K562 (cell line): ENCODE measurements at regions not wholly inside any gene's neighbourhood (a gene's known extent, or its start where the extent isn't known, plus 50 kb on each side); places are given as distances from the start of the nearest gene placed in this dataset.

Experiments
- ATAC-seq: fragments of 200-7000 bp; cut with Tn5 transposase; 3 replicates; pipeline ENCODE4 v1.9.1; 2020; ENCODE audit warnings: moderate library complexity
- BruUV-seq: library from RNA; stranded (reverse); fragments of 400-500 nt; replicated peaks from 2 replicates; lab custom pipeline; 2021; lab: Mats Ljungman, UMichigan
- CTCF ChIA-PET: fragments of 300-600 bp; formaldehyde crosslinking; extraction: SDS; loops from one replicate; lab custom pipeline; 2021; ENCODE audit warnings: low intra/inter-chr PET ratio; lab: Yijun Ruan, JAX
- POLR2A ChIA-PET: fragments of 300-600, 350-650 bp; sonication (Branson Sonifier 250); formaldehyde crosslinking; extraction: SDS; loops from one replicate; lab custom pipeline; 2021; ENCODE audit warnings: antibody characterized with exemption, inconsistent platforms; lab: Yijun Ruan, JAX
- DNase-seq, 4 experiments: peaks; one replicate each; pipeline versions ENCODE4 v3.0.0 to v3.0.0-alpha.2; 2011 to 2018; ENCODE audit warnings: low spot score in 3 of 4, mixed read lengths in 3 of 4; ENCODE audit errors: extremely low read depth in 1 of 4
- FAIRE-seq: peaks from 2 replicates; lab custom pipeline; 2011; peaks lifted over from hg19 to GRCh38; lab: Jason Lieb, UNC
- H2AFZ ChIP-seq: 2 replicates; pipeline ENCODE4 v1.6.0; 2011; ENCODE audit warnings: low read depth, low read length, control low read depth, inconsistent platforms
- H3K27ac ChIP-seq: fragments of 200-600 bp; 3 replicates; pipeline ENCODE4 v1.8.0; 2011; ENCODE audit warnings: low read depth, mild to moderate bottlenecking, control low read depth, inconsistent platforms, low read length, moderate library complexity, mixed read lengths; ENCODE audit errors: extremely low read depth
- H3K27me3 ChIP-seq, 2 experiments: fragments of 300-600 bp in 1 of 2; 2 replicates in 1 of 2; 3 replicates in 1 of 2; pipeline versions ENCODE4 v1.6.0 to v1.8.0; 2011; ENCODE audit warnings: inconsistent platforms in 2 of 2, low read length in 2 of 2, mild to moderate bottlenecking in 1 of 2, mixed read lengths in 1 of 2, moderate library complexity in 1 of 2; ENCODE audit not compliant: control insufficient read depth in 2 of 2, insufficient read depth in 2 of 2
- H3K36me3 ChIP-seq: fragments of 300-600 bp; 3 replicates; pipeline ENCODE4 v1.8.0; 2011; ENCODE audit warnings: mild to moderate bottlenecking, low read length, inconsistent platforms; ENCODE audit not compliant: control insufficient read depth, insufficient read depth
- H3K4me1 ChIP-seq, 2 experiments: fragments of 200-600 bp in 1 of 2; replicated peaks in 1 of 2; 2 replicates in 1 of 2; 3 replicates in 1 of 2; pipeline versions ENCODE4 v1.5.1 to v1.8.0; 2011; ENCODE audit warnings: inconsistent platforms in 2 of 2, low read length in 2 of 2, mild to moderate bottlenecking in 1 of 2, mixed read lengths in 1 of 2, moderate library complexity in 1 of 2; ENCODE audit not compliant: control insufficient read depth in 2 of 2, insufficient read depth in 2 of 2
- H3K4me2 ChIP-seq: 2 replicates; pipeline ENCODE4 v1.6.1; 2011; ENCODE audit warnings: low read length, control low read depth, inconsistent platforms, mixed read lengths; ENCODE audit not compliant: insufficient read depth
- H3K4me3 ChIP-seq: fragments of 200-600 bp; sonication (generic), shearing (Covaris generic); 2 replicates; pipeline ENCODE4 v1.5.1; 2016; ENCODE audit warnings: control low read depth, inconsistent platforms
- H3K79me2 ChIP-seq: fragments of 200-600 bp; 3 replicates; pipeline ENCODE4 v1.8.0; 2011; ENCODE audit warnings: low read length, inconsistent platforms; ENCODE audit not compliant: control insufficient read depth, insufficient read depth
- H3K9ac ChIP-seq, 2 experiments: 2 replicates each; pipeline versions ENCODE4 v1.6.0 to v1.6.1; 2011; ENCODE audit warnings: low read depth in 2 of 2, low read length in 2 of 2, control low read depth in 1 of 2, inconsistent platforms in 1 of 2, mild to moderate bottlenecking in 1 of 2, mixed read lengths in 1 of 2; ENCODE audit not compliant: insufficient read depth in 1 of 2
- H3K9me1 ChIP-seq: one replicate; pipeline ENCODE4 v1.6.0; 2011; ENCODE audit warnings: inconsistent platforms, mild to moderate bottlenecking, low read length, moderate library complexity; ENCODE audit not compliant: control insufficient read depth, insufficient read depth
- H3K9me3 ChIP-seq: replicated peaks from 2 replicates; pipeline ENCODE4 v1.5.1; 2011; ENCODE audit warnings: low read depth, low read length, inconsistent platforms; ENCODE audit not compliant: control insufficient read depth, insufficient read depth
- H4K20me1 ChIP-seq: replicated peaks from 2 replicates; pipeline ENCODE4 v1.6.1; 2011; ENCODE audit warnings: low read length, inconsistent platforms, mixed read lengths; ENCODE audit not compliant: control insufficient read depth, insufficient read depth
- FUS ChIP-seq: fragments of 200-400 bp; formaldehyde crosslinking; optimal IDR thresholded peaks from 2 replicates; pipeline ENCODE3; 2017; ENCODE audit warnings: low read depth, low read length
- GATAD2B ChIP-seq: fragments of 450-650 bp; IDR thresholded peaks from 2 replicates; pipeline ENCODE4 v1.6.1; 2017; ENCODE audit warnings: mild to moderate bottlenecking, borderline replicate concordance
- MYC ChIP-seq, 2 experiments: fragments of 250-450 bp in 1 of 2; sonication (Bioruptor Pico) in 1 of 2; IDR thresholded peaks; 2 replicates each; pipeline versions ENCODE4 v1.5.1 to v1.6.1; 2012 to 2021; ENCODE audit warnings: low read depth in 2 of 2, borderline replicate concordance in 1 of 2, improper control_type of control experiment in 1 of 2, low read length in 1 of 2, mild to moderate bottlenecking in 1 of 2, moderate library complexity in 1 of 2
- NCOA4 ChIP-seq: fragments of 450-650 bp; IDR thresholded peaks from 2 replicates; pipeline ENCODE4 v1.6.1; 2018; ENCODE audit warnings: mild to moderate bottlenecking; ENCODE audit not compliant: partially characterized antibody
- SP2 ChIP-seq: IDR thresholded peaks from 2 replicates; pipeline ENCODE4 v1.6.1; 2011; ENCODE audit warnings: mild to moderate bottlenecking, low read depth, low read length, moderate library complexity; ENCODE audit not compliant: poor library complexity, severe bottlenecking; ENCODE audit errors: extremely low read depth
- ZNF146 ChIP-seq: IDR thresholded peaks from one replicate; pipeline ENCODE4 v1.6.1; 2018; ENCODE audit warnings: missing compliant biosample characterization; ENCODE audit not compliant: unreplicated experiment
- WGBS: fragments of 100-300 bp; shearing (Covaris generic); methylation state at CpG from one replicate; pipeline ENCODE4 v1.1.6; 2016; ENCODE audit warnings: low coverage, mixed read lengths; ENCODE audit not compliant: insufficient coverage; ENCODE audit errors: missing lambda C conversion rate; 5-methylcytosine and 5-hydroxymethylcytosine counted together
- in situ Hi-C: fragments of 300-500 bp; cut with MboI; formaldehyde crosslinking; loops from 4 replicates; pipeline ENCODE4 v1.15.0; 2018; ENCODE audit warnings: inconsistent platforms, mixed read lengths
- intact Hi-C: fragments of 100-400 bp; cut with micrococcal nuclease; formaldehyde crosslinking; loops from 2 replicates; pipeline ENCODE4 v1.14.2; 2022
- TF ChIP-seq, protein P1 (sequence below): sonication (generic); formaldehyde crosslinking; IDR thresholded peaks from 2 replicates; pipeline ENCODE4 v1.8.0; 2023; ENCODE audit warnings: missing genetic modification reagents, mild to moderate bottlenecking, borderline replicate concordance
- TF ChIP-seq, protein P2 (sequence below), 2 experiments: fragments of 450-650 bp; formaldehyde crosslinking in 1 of 2; IDR thresholded peaks; 2 replicates each; pipeline versions ENCODE4 v1.4.0 to v1.6.1; 2014 to 2020; ENCODE audit warnings: mild to moderate bottlenecking in 2 of 2, borderline replicate concordance in 1 of 2, low read depth in 1 of 2

DNA sequence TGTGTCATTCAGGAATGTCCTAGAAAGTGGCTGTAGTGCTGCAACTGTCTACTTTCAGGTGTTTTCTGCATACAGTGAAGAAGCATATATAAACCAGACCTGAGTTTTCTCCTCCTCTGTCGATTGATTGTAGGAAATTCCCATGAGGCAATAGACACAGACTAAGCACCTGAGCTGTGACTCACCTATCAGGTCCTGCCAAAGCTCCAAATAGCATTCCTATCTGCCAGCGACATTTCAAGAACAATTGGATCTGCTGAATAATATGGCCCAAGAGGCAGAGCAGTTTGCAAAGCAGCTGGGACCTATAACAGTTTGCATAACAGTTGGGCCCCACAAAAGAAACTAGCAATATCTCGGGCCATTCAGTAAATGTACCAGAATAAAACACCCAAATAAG lies 360.4 kb downstream of the HAO1 start:
- in situ Hi-C loops, result no loop called here
- POLR2A ChIA-PET, result interaction anchor here (0.6 kb wide), 1 partner anchor 134 kb away, joined by 3 read pairs; no protein-coding TSS in a partner anchor
- intact Hi-C loops, result no loop called here
- Histone ChIP-seq H3K79me2 (no peaks in the 10 kb centered on the region), H3K27ac (no peak overlapping the region), H3K36me3 (no peaks in the 10 kb centered on the region), H3K9me1 (no peaks in the 10 kb centered on the region), H3K9ac (no peak overlapping the region), H3K9me3 (no peaks in the 10 kb centered on the region), H3K4me2 (no peak overlapping the region), H3K27me3 (no peaks in the 10 kb centered on the region), H4K20me1 (no peaks in the 10 kb centered on the region), H2AFZ (no peak overlapping the region), H3K4me3 (no peak overlapping the region), H3K4me1 (no peaks in the 10 kb centered on the region)
- CTCF ChIA-PET, result no interaction called here
- ATAC-seq (no peak), DNase-seq (no peak), FAIRE-seq (no peak)
- WGBS, result 0% methylated on average over 3 of the region's 3 CpGs
- BruUV-seq, result no TSS peak
- TF ChIP-seq SP2, result no peak
- TF ChIP-seq, protein P1, sequence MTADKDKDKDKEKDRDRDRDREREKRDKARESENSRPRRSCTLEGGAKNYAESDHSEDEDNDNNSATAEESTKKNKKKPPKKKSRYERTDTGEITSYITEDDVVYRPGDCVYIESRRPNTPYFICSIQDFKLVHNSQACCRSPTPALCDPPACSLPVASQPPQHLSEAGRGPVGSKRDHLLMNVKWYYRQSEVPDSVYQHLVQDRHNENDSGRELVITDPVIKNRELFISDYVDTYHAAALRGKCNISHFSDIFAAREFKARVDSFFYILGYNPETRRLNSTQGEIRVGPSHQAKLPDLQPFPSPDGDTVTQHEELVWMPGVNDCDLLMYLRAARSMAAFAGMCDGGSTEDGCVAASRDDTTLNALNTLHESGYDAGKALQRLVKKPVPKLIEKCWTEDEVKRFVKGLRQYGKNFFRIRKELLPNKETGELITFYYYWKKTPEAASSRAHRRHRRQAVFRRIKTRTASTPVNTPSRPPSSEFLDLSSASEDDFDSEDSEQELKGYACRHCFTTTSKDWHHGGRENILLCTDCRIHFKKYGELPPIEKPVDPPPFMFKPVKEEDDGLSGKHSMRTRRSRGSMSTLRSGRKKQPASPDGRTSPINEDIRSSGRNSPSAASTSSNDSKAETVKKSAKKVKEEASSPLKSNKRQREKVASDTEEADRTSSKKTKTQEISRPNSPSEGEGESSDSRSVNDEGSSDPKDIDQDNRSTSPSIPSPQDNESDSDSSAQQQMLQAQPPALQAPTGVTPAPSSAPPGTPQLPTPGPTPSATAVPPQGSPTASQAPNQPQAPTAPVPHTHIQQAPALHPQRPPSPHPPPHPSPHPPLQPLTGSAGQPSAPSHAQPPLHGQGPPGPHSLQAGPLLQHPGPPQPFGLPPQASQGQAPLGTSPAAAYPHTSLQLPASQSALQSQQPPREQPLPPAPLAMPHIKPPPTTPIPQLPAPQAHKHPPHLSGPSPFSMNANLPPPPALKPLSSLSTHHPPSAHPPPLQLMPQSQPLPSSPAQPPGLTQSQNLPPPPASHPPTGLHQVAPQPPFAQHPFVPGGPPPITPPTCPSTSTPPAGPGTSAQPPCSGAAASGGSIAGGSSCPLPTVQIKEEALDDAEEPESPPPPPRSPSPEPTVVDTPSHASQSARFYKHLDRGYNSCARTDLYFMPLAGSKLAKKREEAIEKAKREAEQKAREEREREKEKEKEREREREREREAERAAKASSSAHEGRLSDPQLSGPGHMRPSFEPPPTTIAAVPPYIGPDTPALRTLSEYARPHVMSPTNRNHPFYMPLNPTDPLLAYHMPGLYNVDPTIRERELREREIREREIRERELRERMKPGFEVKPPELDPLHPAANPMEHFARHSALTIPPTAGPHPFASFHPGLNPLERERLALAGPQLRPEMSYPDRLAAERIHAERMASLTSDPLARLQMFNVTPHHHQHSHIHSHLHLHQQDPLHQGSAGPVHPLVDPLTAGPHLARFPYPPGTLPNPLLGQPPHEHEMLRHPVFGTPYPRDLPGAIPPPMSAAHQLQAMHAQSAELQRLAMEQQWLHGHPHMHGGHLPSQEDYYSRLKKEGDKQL, result no peak
- TF ChIP-seq GATAD2B, result no peak
- TF ChIP-seq, protein P2, sequence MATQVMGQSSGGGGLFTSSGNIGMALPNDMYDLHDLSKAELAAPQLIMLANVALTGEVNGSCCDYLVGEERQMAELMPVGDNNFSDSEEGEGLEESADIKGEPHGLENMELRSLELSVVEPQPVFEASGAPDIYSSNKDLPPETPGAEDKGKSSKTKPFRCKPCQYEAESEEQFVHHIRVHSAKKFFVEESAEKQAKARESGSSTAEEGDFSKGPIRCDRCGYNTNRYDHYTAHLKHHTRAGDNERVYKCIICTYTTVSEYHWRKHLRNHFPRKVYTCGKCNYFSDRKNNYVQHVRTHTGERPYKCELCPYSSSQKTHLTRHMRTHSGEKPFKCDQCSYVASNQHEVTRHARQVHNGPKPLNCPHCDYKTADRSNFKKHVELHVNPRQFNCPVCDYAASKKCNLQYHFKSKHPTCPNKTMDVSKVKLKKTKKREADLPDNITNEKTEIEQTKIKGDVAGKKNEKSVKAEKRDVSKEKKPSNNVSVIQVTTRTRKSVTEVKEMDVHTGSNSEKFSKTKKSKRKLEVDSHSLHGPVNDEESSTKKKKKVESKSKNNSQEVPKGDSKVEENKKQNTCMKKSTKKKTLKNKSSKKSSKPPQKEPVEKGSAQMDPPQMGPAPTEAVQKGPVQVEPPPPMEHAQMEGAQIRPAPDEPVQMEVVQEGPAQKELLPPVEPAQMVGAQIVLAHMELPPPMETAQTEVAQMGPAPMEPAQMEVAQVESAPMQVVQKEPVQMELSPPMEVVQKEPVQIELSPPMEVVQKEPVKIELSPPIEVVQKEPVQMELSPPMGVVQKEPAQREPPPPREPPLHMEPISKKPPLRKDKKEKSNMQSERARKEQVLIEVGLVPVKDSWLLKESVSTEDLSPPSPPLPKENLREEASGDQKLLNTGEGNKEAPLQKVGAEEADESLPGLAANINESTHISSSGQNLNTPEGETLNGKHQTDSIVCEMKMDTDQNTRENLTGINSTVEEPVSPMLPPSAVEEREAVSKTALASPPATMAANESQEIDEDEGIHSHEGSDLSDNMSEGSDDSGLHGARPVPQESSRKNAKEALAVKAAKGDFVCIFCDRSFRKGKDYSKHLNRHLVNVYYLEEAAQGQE (IDR thresholded peaks at IDR 0.05; ENCODE audit: borderline replicate concordance), result no peak
- TF ChIP-seq, protein P2 (CRISPR knock-in tag; IDR thresholded peaks at IDR 0.05; ENCODE audit: low read depth), result no peak
- TF ChIP-seq FUS, result no peak
- TF ChIP-seq ZNF146 (CRISPR knock-in tag), result no peak
- no peak for TF ChIP-seq NCOA4
- no peak for TF ChIP-seq MYC (IDR thresholded peaks at IDR 0.05; ENCODE audit: low read depth, low read length)
- no peak for TF ChIP-seq MYC (CRISPR knock-in tag; IDR thresholded peaks at IDR 0.05; ENCODE audit: borderline replicate concordance, low read depth)
